Central memory CD8-positive, alpha-beta T cell (primary cell): ENCODE measurements at regions not wholly inside any gene's neighbourhood (a gene's known extent, or its start where the extent isn't known, plus 50 kb on each side); places are given as distances from the start of the nearest gene placed in this dataset.

Source experiments
- ATAC-seq: fragments of 150-1000 bp; cut with Tn5 transposase; replicated peaks from 2 replicates; pipeline ENCODE4 v1.10.0; 2022; ENCODE audit warnings: mild to moderate bottlenecking, moderate FRiP score, moderate number of reproducible peaks; ENCODE audit not compliant: poor library complexity, severe bottlenecking; ENCODE audit errors: extremely low read depth
- DNase-seq, 2 donors: peaks; one replicate each; pipeline ENCODE4 v3.0.0; 2021; ENCODE audit warnings: low spot score in 2 of 2
- H3K27ac Mint-ChIP-seq: one replicate; pipeline ENCODE4 v1.8.0; 2022; ENCODE audit warnings: low read depth, mild to moderate bottlenecking, moderate library complexity, mixed read lengths
- H3K27me3 Mint-ChIP-seq: one replicate; pipeline ENCODE4 v1.8.0; 2022; ENCODE audit warnings: mixed read lengths
- H3K36me3 Mint-ChIP-seq: one replicate; pipeline ENCODE4 v1.8.0; 2022; ENCODE audit warnings: mild to moderate bottlenecking, moderate library complexity, mixed read lengths; ENCODE audit not compliant: insufficient read depth
- H3K4me1 Mint-ChIP-seq: one replicate; pipeline ENCODE4 v1.8.0; 2022; ENCODE audit warnings: mixed read lengths
- H3K4me3 Mint-ChIP-seq: one replicate; pipeline ENCODE4 v1.8.0; 2022; ENCODE audit warnings: mild to moderate bottlenecking, moderate library complexity, mixed read lengths
- H3K9me3 Mint-ChIP-seq: one replicate; pipeline ENCODE4 v1.8.0; 2022; ENCODE audit warnings: mixed read lengths

DNA sequence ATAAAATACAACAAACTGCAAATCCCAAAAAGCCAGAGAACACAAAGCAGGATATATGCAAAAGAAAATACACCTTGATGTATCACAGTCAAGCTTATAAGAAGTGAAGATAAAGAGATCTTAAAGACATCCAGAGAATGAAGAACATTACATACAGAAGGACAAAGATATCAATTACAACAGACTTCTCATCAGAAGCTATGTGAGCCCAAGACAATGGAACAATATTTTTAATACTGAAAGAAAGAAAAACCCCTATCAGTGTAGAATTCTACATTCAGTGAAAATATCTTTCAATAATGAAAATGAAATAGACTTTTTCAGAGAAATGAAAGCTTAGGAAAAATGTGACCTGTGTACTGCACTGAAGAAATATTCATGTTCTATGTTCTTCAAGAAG is 104.5 kb upstream of the PHACTR3 start:
- Mint-ChIP-seq H3K27me3 (peaks cover 62% of the 10 kb centered on the region), H3K27ac (no peak overlapping the region), H3K4me1 (peaks cover 5% of the 10 kb centered on the region), H3K9me3 (no peaks in the 10 kb centered on the region), H3K4me3 (no peak overlapping the region), H3K36me3 (no peaks in the 10 kb centered on the region)
- DNase-seq = no peak
- ATAC-seq = no peak

DNA sequence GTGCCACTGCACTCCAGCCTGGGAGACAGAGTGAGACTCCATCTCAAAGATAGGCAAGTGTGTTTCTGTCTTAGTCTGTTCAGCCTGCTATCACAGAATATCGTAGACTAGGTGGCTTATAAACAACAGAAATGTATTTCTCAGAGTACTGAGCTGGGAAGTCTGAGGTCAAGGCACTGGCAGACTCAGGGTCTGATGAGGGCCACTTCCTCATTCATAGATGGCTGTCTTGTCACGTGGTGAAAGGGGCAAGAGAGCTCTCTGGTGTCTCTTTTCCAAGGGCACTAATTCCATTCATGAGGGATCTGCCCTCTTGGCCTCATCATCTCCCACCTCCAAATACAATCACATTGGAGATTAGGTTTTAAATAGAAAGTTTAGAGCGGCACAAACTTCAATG is 95.6 kb upstream of the PHACTR3 start:
- Mint-ChIP-seq H3K4me3 (no peak overlapping the region), H3K9me3 (no peaks in the 10 kb centered on the region), H3K27ac (no peak overlapping the region), H3K36me3 (no peaks in the 10 kb centered on the region), H3K27me3 (peaks cover 16% of the 10 kb centered on the region), H3K4me1 (no peaks in the 10 kb centered on the region)
- no peak for DNase-seq
- no peak for ATAC-seq

DNA sequence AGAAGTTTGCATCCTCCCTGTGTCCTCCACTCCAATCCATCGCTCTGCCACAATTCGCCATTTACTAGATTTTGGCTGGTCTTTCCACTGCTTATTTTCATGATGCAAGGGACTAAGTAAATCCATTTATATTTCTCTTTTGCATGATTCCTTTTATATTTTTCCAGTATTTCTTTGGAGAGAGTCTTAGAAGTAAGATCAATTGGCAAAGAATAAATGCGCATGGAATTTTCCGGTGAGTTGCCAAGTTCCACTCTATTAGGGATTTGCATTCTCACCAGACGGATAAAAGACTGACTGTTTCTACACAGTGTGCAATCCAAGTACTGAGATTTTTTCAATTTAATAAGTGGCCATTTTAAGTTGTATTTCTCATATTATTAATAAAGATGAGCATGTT is 91.7 kb upstream of the PHACTR3 start:
- Mint-ChIP-seq H3K36me3 (no peaks in the 10 kb centered on the region), H3K9me3 (no peaks in the 10 kb centered on the region), H3K27me3 (peaks cover 54% of the 10 kb centered on the region), H3K4me1 (no peaks in the 10 kb centered on the region), H3K4me3 (no peak overlapping the region), H3K27ac (no peak overlapping the region)
- ATAC-seq (no peak), DNase-seq (no peak)

DNA sequence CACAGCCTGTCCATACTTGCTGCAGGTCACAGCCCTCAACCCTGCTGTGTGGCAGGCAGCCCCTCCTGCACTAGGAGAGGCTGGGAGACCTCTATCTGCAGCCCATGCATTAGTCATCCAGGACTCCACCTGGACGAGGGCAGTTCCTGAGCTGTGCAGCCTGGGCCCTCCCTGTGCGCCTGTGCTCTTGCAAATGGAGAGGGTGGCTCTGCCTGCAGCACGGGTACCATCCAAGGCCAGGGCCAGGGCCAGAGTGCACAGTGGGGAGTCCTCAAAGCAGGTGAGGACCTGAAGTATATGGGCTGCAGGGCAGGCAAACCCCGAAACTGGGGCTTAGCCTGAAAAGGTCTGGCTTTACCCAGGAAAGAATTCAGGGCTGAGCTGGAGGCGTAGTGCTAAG is 89.8 kb upstream of the PHACTR3 start:
- ATAC-seq (no peak), DNase-seq (no peak)
- Mint-ChIP-seq H3K4me1 (no peaks in the 10 kb centered on the region), H3K27ac (no peak overlapping the region), H3K4me3 (no peak overlapping the region), H3K27me3 (peaks cover 73% of the 10 kb centered on the region), H3K9me3 (no peaks in the 10 kb centered on the region), H3K36me3 (no peaks in the 10 kb centered on the region)

DNA sequence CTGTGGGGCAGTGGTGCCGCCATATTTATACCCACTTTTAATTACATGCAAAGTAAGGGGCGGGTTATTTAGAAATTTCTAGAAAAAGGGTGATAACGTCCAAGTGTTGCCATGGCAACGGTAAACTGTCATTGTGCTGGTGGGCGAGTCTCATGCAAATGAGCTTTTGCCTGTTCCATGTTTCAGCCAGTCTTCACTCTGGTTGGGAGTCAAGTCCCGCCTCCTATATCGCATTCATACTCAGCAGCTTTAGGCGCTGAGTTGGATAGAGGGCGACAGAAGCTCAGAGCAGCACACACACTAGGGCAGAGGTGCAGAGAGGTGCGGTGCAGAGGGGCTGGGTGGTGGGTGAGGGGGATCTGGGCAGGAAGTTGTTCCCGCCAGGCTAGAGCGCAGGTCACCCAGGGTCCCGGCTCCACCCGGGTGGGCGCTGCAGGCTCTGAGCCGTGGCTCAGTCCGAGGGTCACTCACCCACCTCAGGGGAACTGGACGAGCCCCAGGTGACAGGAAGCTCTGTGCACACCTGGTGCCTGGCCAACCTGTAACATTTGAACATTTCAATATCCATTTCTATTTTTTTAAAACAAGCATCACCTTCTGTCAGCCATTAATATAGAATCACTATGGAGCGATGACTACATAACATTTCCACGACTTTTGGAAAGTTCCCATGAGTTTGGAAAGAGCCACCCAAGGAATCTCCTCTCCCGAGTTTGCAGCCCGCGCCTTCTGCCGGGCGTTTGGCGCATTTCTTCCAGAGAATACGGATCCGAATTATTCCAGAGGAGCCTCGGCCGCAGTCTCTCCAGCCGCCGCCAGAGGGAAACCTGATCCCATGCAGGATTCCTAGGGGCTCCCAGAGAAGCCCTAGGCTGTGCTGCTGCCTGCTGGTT is 89.1 kb upstream of the PHACTR3 start:
- H3K27ac Mint-ChIP-seq = no peak overlapping the region
- H3K27me3 Mint-ChIP-seq = peaks cover 78% of the 10 kb centered on the region
- H3K4me3 Mint-ChIP-seq = no peak overlapping the region
- ATAC-seq (no peak), DNase-seq (no peak)
- H3K4me1 Mint-ChIP-seq = no peaks in the 10 kb centered on the region
- no peaks in the 10 kb centered on the region for H3K36me3 Mint-ChIP-seq
- no peaks in the 10 kb centered on the region for H3K9me3 Mint-ChIP-seq

DNA sequence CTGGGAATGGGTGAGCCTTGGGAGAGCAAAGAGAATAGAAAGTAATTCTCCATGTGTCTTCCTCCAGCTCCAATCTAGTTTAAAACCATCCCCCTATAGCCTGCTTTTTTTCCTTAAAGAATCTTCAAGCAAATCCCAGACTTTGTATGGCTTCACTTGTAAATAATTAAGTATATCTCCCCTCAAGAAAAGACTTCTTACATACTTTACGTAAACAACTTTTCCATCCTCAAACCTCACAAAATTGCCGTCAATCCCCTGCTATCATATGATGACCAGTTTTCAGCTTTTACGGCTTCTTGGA is 88.5 kb upstream of the PHACTR3 start:
- H3K27me3 Mint-ChIP-seq = peaks cover 84% of the 10 kb centered on the region
- no peak overlapping the region for H3K4me3 Mint-ChIP-seq

DNA sequence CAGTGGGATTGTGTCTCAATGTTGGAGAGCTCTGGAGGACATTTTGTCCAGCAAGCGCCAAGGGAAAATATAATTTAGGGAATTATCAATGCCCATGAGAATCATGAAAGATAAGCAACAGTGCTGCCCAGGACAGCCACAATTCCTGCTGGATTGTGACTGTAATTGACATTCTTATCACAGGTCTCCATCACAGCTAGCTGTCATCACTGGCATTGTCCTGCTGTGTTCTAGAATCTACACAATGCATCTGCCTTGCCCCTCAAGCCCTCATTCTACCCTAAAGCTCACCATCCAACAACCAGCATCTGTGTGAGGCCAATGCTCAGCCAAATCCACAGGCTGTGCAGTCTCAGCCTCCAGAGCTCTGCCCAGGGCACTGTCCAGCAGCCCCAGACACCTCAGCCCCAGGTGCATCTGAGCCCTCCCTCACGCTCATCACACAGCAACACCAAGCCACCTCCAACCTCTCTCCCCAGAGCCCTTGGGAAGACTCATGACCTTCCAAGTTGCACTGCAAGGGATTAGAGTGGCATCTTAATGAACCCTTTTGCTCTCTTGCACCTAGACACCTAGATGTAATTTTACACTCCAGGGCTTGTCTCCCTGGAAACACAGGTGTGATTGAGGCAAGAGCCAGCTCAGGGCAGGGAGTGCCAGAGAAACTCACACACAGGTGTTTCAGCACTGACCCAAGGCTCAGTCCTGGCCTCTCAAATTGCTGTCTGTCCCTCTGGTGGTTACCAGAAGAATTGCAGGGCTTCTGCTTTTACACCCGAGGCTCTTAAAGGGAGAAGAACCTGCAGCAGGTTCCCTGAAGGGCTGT is 85.2 kb upstream of the PHACTR3 start:
- Mint-ChIP-seq H3K27ac (no peak overlapping the region), H3K4me3 (no peak overlapping the region), H3K9me3 (no peaks in the 10 kb centered on the region), H3K36me3 (no peaks in the 10 kb centered on the region), H3K27me3 (peaks cover 91% of the 10 kb centered on the region), H3K4me1 (no peaks in the 10 kb centered on the region)
- no peak for DNase-seq
- no peak for ATAC-seq

More for the DNA sequence above, 88.5 kb upstream of the PHACTR3 start:
- Mint-ChIP-seq H3K36me3 (no peaks in the 10 kb centered on the region), H3K9me3 (no peaks in the 10 kb centered on the region), H3K4me1 (no peaks in the 10 kb centered on the region), H3K27ac (no peak overlapping the region)
- no peak for DNase-seq
- ATAC-seq = no peak

DNA sequence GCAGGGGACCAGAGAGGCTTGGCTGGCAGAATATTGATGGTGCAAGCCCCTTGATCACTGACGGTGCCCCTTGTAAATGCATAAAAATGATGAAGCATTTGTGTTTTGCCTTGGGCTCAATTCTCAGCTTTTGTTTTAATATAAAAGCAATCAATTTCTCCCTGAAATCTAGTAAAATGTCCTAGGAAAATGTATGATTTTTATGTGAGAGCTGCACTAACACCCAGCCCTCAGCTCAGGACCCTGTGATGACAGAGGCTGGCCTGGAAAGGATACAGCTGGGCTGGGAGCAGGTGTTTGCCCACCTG is 84.7 kb upstream of the PHACTR3 start:
- H3K4me3 Mint-ChIP-seq = no peak overlapping the region
- H3K9me3 Mint-ChIP-seq = no peaks in the 10 kb centered on the region
- peaks cover 91% of the 10 kb centered on the region for H3K27me3 Mint-ChIP-seq
- no peaks in the 10 kb centered on the region for H3K36me3 Mint-ChIP-seq
- no peak for ATAC-seq
- DNase-seq = no peak
- no peak overlapping the region for H3K27ac Mint-ChIP-seq
- H3K4me1 Mint-ChIP-seq = no peaks in the 10 kb centered on the region

DNA sequence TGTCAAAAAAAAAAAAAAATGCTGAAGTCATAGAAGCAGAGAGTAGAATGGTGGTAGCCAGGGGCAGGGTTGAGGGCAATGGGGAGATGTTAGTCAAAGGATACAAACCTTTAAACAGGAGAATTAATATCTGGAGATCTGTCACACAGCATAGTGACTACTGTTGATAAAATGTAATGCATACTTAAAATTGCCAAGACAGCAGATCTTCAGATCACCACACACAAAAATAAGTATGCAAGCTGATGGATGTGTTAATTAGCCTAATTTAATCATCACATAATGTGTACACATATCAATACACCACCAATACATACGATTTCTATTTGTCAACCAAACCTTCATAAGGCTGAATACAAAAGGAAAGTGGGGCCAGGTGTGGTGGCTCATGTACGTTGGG is 83.5 kb upstream of the PHACTR3 start:
- peaks cover 6% of the 10 kb centered on the region for H3K4me1 Mint-ChIP-seq
- no peak overlapping the region for H3K4me3 Mint-ChIP-seq
- DNase-seq (no peak), ATAC-seq (no peak)
- no peak overlapping the region for H3K27ac Mint-ChIP-seq
- H3K27me3 Mint-ChIP-seq = peaks cover 93% of the 10 kb centered on the region
- H3K9me3 Mint-ChIP-seq = no peaks in the 10 kb centered on the region
- H3K36me3 Mint-ChIP-seq = no peaks in the 10 kb centered on the region

DNA sequence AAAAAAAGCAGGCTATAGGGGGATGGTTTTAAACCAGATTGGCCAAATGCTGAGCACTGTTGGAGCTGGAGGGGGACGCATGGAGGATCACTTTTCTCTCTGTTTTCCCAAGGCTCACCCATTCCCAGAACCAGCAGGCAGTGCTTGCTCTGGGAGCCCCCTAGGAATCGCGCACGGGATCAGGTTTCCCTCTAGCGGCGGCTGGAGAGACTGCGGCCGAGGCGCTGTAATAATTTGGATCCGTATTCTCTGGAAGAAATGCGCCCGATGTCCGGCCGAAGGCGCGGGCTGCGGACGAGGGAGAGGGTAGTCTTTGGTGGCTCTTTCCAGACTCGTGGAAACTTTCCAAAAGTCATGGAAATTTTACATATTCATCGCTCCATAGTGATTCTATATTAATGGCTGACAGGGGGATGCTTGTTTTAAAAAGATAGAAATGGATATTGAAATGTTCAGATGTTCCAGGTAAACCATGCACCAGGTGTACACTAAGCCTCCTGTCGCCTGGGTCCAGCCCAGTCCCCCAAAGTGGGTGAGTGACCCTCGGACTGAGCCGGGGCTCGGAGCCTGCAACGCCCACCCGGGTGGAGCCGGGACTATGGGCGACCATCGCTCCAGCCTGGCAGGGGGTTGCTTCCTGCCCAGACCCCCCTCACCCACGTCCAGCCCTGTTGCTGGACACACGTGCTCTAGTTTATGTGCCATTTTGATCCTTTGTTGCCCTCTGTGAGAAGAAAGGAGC is 78.7 kb upstream of the PHACTR3 start:
- Mint-ChIP-seq H3K4me1 (peaks cover 6% of the 10 kb centered on the region), H3K36me3 (no peaks in the 10 kb centered on the region), H3K4me3 (no peak overlapping the region), H3K27ac (no peak overlapping the region), H3K27me3 (peaks cover 86% of the 10 kb centered on the region), H3K9me3 (no peaks in the 10 kb centered on the region)
- no peak for ATAC-seq
- no peak for DNase-seq

DNA sequence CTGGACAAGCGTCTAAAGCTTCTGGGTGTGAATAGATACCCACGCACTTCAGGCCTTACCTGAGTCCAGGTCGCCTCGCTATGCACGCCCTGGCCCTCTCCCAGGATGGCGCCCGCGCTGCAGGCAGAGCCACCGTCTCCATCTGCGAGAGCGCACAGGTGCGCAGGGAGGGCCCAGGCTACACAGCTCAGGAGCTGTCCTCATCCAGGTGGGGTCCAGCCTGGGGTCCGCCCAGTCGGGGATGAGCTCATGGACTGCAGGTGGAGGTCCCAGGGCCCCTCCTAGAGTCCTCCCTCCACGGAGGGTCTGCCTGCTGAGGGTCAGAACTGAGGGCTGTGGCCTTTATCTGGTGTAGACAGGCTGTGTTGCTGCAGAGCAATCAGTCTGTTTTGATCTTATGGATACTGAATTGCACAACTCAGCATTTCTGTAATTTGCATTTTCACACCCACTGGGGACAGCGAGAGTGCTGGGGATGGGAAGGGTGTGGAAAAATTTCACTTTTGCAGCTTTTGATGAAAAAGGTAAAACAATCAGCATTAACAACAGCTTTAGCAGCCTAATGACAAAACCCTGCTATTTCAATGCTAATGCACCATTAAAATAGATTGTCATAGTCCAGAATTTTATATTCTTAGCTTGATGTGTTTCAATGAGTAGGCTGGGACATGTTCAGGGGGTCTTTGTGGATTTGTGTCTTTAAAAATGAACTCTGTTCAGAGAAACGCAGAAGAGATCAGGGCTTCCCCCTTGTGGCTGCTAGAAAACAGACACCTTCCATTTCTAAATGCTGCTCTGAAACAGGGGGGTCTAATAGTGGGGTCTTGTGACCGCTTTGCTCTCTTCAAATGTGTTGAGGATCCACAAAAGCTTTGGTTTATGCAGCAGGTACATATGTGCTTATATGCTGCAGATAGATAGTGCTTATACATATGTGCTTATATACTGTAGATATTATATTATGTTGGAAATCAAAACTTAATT is 77.8 kb upstream of the PHACTR3 start:
- peaks cover 6% of the 10 kb centered on the region for H3K4me1 Mint-ChIP-seq
- H3K27me3 Mint-ChIP-seq = peaks cover 79% of the 10 kb centered on the region
- no peak for DNase-seq
- no peak for ATAC-seq
- no peak overlapping the region for H3K27ac Mint-ChIP-seq
- no peaks in the 10 kb centered on the region for H3K9me3 Mint-ChIP-seq
- no peak overlapping the region for H3K4me3 Mint-ChIP-seq
- H3K36me3 Mint-ChIP-seq = no peaks in the 10 kb centered on the region

DNA sequence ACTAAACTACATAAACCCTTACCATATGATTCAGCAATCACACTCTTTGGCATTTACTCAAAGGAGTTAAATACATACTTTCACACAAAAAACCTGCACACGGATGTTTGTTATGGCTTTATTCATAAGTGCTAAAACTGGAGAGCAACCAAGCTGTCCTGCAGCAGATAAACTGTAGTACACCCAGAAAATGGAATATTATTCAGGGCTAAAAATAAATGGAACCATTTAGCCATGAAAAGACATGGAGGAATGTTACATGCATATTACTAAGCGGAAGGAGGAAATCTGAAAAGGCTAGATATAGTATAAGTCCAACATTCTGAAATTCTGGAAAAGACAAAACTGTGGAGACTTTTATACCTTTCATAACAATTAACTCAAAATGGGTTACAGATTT is 73.6 kb upstream of the PHACTR3 start:
- Mint-ChIP-seq H3K36me3 (no peaks in the 10 kb centered on the region), H3K4me1 (peaks cover under 1% of the 10 kb centered on the region), H3K9me3 (no peaks in the 10 kb centered on the region), H3K27ac (no peak overlapping the region), H3K27me3 (peaks cover 40% of the 10 kb centered on the region), H3K4me3 (no peak overlapping the region)
- ATAC-seq (no peak), DNase-seq (no peak)
